GM06990 (cell line): ENCODE measurements at regions not wholly inside any gene's neighbourhood (a gene's known extent, or its start where the extent isn't known, plus 50 kb on each side); places are given as distances from the start of the nearest gene placed in this dataset.
A peak's percentile ranks its signal among the peaks of the same experiment; 100 is the strongest.

Experiments used
- DNase-seq: peaks from one replicate; pipeline ENCODE4 v3.0.0-alpha.2; 2011; ENCODE audit not compliant: insufficient read length; ENCODE audit errors: extremely low read depth
- H3K27me3 ChIP-seq: replicated peaks from 2 replicates; pipeline ENCODE4 v1.6.0; 2011; ENCODE audit warnings: low read length; ENCODE audit not compliant: control insufficient read depth, insufficient read depth
- H3K36me3 ChIP-seq: 2 replicates; pipeline ENCODE4 v1.5.1; 2011; ENCODE audit warnings: low read length; ENCODE audit not compliant: control insufficient read depth, insufficient read depth
- H3K4me3 ChIP-seq: replicated peaks from 2 replicates; pipeline ENCODE4 v1.5.1; 2011; ENCODE audit warnings: low read depth, mild to moderate bottlenecking, control low read depth, low read length
- TF ChIP-seq, protein P1 (sequence below): IDR thresholded peaks from 2 replicates; pipeline ENCODE4 v1.5.1; 2011; ENCODE audit warnings: low read length, control low read depth, mild to moderate bottlenecking, inconsistent platforms; ENCODE audit not compliant: insufficient read depth, poor library complexity, severe bottlenecking

- no peak for DNase-seq
- Histone ChIP-seq H3K27me3 (no peaks in the 10 kb centered on the region), H3K4me3 (no peak overlapping the region), H3K36me3 (no peaks in the 10 kb centered on the region)
- TF ChIP-seq, protein P1, sequence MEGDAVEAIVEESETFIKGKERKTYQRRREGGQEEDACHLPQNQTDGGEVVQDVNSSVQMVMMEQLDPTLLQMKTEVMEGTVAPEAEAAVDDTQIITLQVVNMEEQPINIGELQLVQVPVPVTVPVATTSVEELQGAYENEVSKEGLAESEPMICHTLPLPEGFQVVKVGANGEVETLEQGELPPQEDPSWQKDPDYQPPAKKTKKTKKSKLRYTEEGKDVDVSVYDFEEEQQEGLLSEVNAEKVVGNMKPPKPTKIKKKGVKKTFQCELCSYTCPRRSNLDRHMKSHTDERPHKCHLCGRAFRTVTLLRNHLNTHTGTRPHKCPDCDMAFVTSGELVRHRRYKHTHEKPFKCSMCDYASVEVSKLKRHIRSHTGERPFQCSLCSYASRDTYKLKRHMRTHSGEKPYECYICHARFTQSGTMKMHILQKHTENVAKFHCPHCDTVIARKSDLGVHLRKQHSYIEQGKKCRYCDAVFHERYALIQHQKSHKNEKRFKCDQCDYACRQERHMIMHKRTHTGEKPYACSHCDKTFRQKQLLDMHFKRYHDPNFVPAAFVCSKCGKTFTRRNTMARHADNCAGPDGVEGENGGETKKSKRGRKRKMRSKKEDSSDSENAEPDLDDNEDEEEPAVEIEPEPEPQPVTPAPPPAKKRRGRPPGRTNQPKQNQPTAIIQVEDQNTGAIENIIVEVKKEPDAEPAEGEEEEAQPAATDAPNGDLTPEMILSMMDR = peak; percentile 22
Measured at GRCh38 chr6:33967966-33968724, 164.3 kb upstream of the MLN start.

DNA sequence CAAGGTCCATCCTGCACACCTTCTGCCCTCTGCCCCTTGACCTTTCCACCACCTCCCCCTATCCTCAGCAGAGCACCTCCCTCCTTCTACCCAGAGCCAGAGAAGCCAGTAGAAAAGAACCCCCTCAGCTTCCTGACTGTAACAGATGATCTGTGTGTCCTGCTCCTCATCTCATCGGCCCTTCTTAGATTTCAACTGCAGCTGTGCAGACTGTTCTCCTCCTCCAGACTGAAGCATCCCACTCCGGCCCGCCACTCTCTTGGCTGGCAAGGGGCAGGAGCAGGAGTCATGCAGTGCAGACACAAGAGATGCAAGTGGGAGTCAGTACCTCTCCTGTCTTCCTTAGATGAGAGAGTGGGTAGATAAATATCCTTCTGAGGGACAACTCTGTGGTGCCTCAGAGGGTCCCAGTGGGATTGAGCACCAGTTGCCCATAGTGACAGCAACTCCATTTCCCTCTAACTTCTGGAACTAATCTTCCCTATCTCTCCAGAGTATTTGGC lies 163.5 kb upstream of the MLN start:
- TF ChIP-seq, protein P1 = no peak
- DNase-seq = no peak
- H3K4me3 ChIP-seq = no peak overlapping the region
- H3K27me3 ChIP-seq = no peaks in the 10 kb centered on the region
- no peaks in the 10 kb centered on the region for H3K36me3 ChIP-seq

DNA sequence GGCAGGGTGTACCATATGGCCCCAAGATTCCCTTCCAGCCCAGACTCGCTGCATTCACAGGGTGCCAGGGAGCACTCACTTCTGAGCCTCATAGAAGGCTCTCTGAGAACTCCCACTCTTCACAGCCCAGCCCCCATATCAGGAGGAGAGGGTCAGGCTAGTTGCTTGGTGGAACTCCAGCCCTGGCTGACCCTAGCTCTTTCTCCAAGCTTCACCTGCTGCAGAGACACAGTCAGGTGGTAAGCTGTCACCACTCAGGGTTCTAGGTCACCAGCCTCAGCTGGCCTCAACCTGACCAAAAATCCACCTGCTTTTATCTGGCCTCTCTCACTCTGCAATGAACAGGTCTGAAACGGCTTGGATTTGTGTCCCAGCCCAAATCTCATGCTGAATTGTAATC lies 162.7 kb upstream of the MLN start:
- TF ChIP-seq, protein P1 = no peak
- H3K4me3 ChIP-seq = no peak overlapping the region
- DNase-seq = no peak
- H3K36me3 ChIP-seq = no peaks in the 10 kb centered on the region
- H3K27me3 ChIP-seq = no peaks in the 10 kb centered on the region

DNA sequence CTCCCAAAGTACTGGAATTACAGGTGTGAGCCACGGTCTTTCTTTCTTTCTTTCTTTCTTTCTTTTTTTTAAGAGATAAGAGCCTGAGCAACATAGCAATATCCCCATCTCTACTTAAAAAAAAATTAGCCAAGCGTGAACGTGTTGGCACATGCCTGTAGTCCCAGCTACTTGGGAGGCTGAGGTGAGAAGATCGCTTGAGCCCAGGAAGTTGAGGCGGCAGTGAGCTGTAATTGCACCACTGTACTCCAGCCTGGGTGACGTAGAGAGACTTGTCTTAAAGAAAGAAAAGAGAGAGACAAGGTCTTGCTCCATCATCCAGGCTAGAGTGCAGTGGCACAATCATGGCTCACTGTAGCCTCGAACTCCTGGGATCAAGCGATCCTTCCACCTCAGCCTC lies 162.0 kb upstream of the MLN start:
- no peak for DNase-seq
- Histone ChIP-seq H3K4me3 (no peak overlapping the region), H3K27me3 (no peaks in the 10 kb centered on the region), H3K36me3 (no peaks in the 10 kb centered on the region)
- TF ChIP-seq, protein P1 = no peak

DNA sequence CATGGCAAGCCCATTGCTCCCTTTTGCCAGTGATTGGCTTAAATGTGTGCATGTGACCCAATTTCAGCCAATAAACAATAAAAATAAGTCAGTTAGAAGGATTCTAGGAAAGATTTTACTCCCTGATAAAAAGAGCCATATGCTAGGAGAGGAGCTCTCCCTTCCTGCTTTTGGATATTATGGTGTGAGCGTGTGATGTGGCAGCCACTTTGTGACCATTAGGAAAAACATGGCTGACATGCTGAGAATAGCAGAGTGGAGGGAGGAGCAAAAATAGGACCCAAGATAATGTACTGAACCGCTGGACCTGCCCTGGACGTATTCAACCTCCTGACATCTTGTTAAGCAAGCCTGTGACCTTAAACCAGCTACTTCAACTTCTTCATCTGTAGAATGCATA lies 160.6 kb upstream of the MLN start:
- H3K4me3 ChIP-seq = no peak overlapping the region
- DNase-seq = no peak
- no peaks in the 10 kb centered on the region for H3K36me3 ChIP-seq
- peaks cover 2% of the 10 kb centered on the region; the same call in 1 of the 2 replicates for H3K27me3 ChIP-seq
- TF ChIP-seq, protein P1 = no peak
